Ovary (tissue), 3 donors: ENCODE measurements at regions not wholly inside any gene's neighbourhood (a gene's known extent, or its start where the extent isn't known, plus 50 kb on each side); places are given as distances from the start of the nearest gene placed in this dataset.

Experiments
- EP300 ChIP-seq: sonication (generic); formaldehyde crosslinking; IDR thresholded peaks from one replicate; pipeline ENCODE4 v1.6.1; 2017; ENCODE audit warnings: antibody characterized with exemption
- POLR2A ChIP-seq: fragments of 450-650 bp; IDR thresholded peaks from one replicate; pipeline ENCODE4 v1.6.1; 2017; ENCODE audit warnings: antibody characterized with exemption, mild to moderate bottlenecking, moderate library complexity
- TF ChIP-seq, protein P1 (sequence below), 3 donors: fragments of 450-650 bp in 2 of 3; fragments of 200-600 bp in 1 of 3; IDR thresholded peaks; one replicate each; pipeline versions ENCODE4 v1.5.1 to v1.8.0; 2016 to 2022; ENCODE audit warnings: antibody characterized with exemption in 3 of 3, mild to moderate bottlenecking in 1 of 3
- donor health status: DM: no; HTN: no; CAD: no.

DNA sequence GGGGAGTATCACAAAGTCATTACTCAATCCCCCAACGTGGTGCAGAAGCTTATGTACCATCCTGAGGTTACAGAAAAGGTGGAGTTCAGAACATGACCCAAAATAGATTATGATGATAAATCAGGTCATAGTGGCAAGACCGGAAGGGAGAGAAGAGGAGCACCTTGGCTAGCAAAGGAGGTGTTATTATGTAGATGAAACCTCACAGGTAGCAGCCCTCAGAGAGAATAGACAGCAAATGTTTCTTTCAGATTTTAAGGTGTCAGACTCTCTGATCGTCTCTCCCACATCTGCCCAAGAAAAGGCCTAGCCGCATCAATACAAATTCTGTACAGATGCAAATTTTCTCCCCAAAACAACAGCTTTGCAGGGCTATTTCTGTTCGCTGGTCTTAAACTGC lies 88.3 kb upstream of the SEMA3D start:
- TF ChIP-seq, protein P1, sequence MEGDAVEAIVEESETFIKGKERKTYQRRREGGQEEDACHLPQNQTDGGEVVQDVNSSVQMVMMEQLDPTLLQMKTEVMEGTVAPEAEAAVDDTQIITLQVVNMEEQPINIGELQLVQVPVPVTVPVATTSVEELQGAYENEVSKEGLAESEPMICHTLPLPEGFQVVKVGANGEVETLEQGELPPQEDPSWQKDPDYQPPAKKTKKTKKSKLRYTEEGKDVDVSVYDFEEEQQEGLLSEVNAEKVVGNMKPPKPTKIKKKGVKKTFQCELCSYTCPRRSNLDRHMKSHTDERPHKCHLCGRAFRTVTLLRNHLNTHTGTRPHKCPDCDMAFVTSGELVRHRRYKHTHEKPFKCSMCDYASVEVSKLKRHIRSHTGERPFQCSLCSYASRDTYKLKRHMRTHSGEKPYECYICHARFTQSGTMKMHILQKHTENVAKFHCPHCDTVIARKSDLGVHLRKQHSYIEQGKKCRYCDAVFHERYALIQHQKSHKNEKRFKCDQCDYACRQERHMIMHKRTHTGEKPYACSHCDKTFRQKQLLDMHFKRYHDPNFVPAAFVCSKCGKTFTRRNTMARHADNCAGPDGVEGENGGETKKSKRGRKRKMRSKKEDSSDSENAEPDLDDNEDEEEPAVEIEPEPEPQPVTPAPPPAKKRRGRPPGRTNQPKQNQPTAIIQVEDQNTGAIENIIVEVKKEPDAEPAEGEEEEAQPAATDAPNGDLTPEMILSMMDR (IDR thresholded peaks at IDR 0.05), result no peak
- no peak for TF ChIP-seq EP300
- no peak for TF ChIP-seq POLR2A
